ENCODE measurements at regions not wholly inside any gene's neighbourhood (a gene's known extent, or its start where the extent isn't known, plus 50 kb on each side); places are given as distances from the start of the nearest gene placed in this dataset.

DNA sequence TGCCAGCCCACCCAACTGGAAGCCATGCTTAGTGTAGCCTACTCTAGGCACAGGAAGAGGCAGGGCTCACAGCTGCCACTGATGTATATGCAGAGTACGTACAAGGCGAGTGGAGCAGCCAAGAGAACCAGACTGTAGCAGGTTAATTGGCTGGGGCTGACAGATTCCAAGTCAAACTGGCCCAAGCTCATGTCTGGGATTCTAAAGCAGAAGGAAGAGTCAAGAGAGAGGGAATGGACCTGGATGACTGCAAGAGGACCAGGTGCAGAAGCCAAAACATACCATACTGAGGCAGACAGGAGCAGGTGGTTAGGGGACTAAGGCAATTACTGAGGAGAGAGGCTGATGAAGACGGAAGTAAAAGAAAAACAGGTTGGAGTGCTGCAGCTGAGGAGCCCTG lies 51.3 kb upstream of the LRRN2 start:
- DNase-seq: no peak

DNA sequence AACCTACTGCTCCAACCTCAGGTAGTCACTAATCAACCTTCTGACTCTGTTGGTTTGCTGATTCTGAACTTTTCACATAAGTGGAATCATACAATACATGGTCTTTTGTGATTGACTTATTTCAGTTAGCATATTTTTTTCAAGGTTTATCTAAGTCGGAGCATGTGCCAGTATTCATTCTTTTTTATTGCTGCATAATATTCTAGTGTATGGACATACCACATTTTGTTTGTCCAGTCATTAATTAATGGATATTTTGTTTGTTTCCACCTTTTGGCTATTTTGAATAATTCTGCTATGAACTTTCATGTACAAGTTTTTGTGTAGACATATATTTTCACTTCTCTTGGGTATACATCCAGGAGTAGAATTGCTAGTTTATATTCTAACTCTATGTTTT lies 53.0 kb upstream of the LRRN2 start:
- DNase-seq: no peak

DNA sequence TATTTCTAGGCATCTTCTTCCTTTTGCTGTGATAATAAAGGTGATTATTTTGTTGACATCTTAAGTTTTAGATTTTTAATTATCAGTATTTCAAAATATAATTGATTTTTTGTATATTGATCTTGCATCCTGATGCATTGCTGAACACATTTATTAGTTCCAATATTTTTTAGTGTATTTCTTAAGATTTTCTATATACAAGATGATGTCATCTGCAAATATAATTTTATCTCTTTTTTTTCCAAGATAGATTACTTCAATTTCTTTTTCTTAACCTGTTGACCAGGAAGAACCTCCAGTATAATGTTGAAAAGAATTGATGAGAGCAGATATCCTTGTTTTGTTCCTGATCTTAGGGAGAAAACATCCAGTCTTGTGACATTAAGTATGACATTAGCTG lies 54.8 kb upstream of the LRRN2 start:
- no peak for DNase-seq

DNA sequence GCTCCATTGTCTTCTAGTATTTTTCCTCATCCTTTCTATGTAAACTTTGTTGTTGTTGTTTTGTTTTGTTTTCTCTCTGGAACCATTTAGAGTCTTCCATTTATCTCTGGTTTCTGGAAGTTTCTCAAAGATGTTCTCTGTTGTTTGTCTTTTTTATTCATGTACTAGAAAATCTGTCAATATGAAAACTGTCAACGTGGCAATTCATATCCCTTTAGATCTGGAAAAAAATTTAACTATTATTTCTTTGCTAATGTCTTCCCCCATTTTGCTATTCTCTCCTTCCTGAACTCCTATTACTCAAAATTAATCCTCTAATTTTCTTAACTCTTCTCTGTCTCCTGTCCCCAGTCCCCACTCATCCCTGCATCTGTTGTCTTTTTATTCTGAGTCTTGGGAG lies 55.9 kb upstream of the LRRN2 start:
- DNase-seq: no peak

DNA sequence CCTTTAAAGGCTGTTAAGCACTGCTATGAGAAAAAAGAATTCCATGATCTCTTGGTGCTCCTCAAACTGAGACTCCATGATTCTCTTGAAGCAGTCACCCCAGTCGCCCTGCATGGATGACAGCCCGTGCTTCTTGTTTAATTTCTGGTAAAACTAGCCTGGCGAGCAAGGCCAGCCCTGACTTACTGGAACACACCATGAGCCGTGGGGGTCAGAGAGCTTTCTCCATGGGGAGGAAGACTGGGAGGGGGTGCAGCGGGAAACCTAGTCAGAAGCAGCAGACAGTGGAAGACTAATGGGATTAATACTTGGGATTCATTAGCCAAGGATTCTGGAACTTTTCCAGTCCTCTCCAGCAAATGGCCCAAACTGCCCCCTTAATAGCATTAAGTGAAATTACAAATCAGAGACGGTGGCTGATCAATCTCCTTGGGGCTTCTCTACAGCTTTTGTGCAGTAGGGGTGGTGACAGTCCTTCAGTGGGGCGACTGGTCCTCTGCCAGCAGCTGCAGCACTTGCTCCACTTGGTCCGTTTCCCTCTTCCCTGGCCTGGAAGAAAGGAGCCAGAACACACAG lies 57.2 kb upstream of the LRRN2 start:
- DNase-seq: no peak

DNA sequence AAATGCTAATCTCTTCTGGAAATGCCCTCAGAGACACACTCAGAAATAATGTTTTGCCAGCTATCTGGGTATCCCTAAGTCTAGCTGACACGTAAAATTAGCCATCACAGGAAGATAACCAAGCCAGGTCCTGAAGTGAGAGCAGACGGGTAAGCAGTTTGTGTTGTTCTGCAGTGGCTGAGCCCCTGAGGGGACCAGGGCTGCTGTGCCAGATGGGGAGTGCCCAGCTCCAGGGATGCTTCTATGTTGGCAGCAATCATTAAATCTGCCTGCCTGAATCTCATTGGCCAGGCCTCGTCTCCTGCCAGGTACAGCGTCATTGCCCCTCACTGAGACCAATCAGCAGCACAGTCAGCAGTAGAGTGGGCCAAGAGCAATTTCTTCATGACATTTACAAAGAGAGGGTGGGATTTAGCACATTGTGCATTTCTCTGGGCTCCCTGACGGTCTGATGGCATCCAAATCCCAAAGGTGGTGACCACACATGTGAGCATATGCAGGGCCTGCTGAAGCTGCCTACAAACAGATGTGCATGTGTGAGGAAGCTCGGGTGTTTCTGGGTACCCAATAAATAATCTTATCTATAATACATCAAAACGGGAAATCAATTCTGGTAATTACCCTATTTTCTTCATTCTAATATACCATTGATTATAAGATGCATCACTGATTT lies 58.7 kb upstream of the LRRN2 start:
- DNase-seq: no peak

DNA sequence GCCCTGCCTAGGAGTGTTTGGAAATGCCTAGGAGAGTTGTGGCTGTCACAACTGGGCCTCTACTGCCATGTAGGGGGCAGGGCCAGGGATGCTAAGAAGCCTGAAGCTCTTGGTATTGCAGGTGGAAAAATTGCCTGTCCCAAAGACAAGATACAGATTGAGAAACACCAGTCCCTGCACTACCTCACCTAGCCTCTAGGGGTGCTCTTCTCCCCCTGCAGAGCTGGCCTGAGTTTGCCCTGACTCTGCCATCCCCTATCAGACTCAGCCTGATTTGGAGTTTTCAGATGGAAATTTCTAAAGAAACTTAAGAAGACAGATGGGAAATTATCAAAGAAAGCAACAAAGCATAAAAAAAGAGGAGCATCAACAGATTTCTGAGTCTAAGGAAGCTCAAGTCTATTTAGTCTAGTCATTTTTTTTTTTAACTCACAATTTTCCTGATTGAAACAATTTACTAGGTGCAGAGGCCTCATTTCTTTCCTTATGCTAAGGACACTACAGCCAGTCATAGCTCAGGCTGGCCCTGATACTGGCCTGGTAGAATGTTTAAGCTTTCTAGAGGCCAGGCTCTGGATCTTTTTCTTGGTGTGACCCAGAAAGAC lies 61.4 kb upstream of the LRRN2 start:
- peak in 11 of 56 donors; percentile 1 to 47 (median 6) for DNase-seq

DNA sequence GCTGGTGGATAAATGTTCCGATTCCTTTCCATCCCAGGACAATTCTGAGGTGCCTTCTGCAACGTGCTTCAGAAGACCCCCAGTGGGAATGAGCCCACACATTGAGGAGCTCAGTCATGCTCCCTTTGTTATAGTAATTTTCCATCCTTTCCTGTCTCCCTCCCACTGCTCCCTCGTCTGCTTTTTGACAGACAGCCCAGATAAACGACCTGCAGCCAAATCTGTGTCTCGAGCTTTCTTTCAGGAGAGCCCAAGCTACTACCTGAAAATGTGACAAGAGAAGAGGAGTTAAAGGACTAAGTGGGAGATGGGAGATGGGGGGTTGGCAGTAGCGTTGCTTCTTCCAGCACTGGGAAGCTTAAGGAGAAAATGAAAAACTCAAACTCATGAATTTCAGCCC lies 65.9 kb upstream of the LRRN2 start:
- DNase-seq: no peak

DNA sequence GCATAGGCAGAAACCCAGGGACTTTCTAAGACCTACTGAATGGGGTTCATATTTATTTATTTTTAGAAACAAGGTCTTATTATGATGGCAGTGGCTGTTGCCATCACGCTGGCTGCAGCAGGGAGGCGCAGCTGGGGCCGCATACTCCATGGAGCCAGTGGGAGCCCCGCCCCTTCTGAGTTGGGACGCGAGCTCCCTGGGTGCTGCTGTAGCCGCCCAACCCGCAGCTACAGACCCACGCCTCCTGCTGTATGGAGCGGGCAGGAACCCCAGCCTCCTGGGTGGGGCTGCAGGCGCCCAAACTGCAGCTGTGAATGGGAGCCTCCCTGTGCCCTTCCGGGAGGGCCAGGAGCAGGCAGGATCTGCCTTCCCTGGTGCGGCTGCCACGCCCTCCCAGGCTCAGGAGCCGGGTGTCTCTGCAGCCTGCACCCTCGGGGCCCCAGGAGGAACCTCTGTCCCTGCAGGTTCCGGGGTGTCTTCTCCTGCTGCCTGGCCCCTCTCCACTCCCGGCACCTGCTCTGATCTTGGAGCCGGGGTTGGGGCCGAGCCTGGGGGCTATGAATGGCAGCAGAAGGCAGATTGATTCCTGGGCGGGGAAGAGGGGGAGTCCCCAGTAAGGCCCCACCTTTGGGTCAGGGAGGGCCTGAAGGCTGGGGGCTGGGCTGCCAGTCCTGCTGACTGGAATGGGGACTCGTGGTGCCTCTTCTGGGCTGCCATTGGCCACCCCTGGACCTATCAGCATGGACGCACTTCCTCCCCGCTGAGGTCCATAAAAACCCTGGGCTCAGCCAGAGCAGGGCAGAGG lies 66.5 kb upstream of the LRRN2 start:
- peak in 6 of 56 donors; percentile 1 to 32 (median 4) for DNase-seq

DNA sequence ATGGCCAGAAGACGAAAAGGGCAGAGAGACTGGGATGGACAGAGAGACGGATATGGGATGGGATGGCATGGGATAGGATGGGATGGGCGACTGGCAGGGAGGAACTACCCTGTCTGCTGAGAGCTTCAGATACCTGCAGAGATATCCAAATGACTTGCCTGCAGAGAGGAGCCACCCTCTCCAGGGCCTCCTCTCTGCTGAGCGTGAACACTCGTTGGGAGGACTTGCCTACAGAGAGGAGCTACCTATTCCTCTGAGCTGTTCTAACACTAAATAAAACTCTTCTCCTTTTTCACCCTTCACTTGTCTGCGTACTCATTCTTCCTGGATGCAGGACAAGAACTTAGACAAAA lies 67.1 kb upstream of the LRRN2 start:
- DNase-seq: no peak

DNA sequence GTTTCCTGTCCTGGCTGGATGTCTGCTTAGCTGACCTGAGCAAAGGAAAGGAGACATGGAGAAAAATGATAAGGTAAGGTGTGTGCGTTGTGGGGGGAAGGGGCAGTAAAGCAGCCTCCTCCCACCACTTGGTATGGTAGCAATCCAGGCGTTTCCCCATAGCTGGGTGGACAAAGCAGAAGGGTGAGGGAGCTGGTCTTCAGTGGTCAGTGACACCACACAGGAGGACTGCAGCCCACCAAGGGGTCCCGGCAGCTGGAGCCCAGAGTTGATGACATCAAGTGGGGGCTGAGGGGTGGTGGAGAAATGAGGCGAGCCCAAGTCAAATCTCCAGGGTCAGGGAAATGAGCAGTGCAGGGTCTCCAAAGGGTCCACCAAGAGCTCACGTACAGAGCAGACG lies 69.3 kb upstream of the LRRN2 start:
- no peak for DNase-seq

DNA sequence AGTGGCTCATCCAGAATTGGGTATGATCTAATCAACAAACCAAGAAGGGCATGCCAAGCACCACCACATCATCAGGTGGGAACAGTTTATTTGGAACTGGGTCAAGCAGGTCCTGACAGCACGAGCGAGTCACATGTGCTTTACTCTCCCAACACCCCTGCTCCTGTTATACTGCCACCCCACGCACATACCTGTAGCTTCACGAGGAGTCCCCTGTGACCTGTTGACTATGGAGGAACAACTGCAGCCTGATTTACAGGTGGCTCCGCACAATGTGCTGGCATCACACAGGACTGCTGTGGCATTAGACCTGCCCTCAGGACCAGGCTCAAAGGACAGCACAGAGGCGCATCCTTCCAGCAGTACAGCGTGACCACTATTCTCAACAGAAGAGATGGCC lies 70.8 kb upstream of the LRRN2 start:
- no peak for DNase-seq

DNA sequence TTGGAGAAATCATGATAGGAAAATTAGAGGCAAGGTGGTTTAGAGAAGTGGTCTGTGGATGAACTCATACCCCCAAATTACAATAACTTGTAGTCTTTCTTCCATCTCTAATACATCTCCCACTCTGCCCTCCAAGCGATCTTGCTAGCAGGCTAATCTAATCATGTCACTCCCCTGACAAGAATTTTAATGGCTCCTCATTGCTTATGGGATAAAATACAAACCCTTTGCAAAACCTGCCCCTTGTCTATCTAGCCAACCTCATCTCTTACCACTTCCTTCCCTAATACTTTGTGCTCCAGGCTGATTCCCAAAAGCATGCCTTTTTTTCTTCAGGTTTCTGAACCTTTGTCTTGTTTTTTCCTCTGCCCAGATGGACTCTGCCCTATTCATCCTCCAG lies 71.3 kb upstream of the LRRN2 start:
- DNase-seq: no peak

DNA sequence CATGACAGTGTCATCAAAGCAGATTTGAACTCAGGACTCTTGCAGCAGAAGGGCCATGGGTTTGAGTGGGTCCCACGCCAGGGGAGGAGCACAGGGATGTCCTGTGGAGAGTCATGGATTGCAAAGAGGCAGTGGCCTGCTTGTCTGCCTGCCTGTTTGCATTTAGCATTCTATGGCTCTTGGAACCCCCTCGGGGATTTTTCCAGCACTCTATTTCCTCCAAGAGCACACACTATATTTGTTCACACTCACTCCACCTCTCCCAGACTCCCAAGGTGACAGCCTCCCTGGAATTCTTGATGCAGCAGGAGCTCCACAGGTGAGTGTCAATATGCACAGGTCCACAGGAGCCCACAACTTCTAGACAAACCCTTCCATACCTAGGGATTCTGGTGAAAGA lies 73.1 kb upstream of the LRRN2 start:
- no peak for DNase-seq

DNA sequence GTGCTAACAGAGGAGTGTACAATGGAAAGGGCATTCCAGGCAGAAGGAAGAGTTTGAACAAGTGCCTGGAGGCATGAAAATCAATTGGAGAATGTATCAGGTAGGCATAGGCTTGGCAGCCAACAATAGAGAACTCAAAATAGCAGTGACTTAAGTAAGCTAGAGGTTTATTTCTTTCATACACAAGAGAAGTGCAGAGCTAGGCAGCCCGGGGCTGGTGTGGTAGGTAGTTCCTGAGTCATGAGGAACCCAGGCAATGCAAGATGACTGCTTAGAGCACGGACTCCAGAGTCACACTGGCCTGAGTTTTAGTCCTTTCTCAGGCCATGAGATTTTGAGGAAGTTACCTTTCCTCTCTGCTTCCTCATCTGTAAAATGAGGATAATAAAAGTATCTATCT lies 74.8 kb upstream of the LRRN2 start:
- DNase-seq: no peak

DNA sequence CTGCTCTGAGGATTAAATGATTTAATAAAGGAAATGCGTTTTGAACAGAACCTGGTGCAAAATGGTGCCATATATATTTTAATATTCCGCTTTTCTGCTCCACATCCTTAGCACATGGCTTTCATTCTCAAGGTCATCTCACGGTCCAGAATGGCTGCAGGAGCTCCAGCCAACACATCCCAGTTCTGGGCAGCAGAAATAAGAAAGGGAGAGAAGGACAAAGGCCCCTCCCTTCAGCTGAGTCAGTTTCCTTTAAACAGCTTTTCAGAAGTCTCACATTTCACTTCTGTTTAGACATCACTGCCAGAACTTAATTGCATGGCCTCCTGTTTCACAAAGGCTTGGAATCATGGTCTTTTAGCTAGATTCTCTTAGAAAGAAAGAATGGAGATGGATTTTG lies 75.2 kb upstream of the LRRN2 start:
- DNase-seq: no peak

DNA sequence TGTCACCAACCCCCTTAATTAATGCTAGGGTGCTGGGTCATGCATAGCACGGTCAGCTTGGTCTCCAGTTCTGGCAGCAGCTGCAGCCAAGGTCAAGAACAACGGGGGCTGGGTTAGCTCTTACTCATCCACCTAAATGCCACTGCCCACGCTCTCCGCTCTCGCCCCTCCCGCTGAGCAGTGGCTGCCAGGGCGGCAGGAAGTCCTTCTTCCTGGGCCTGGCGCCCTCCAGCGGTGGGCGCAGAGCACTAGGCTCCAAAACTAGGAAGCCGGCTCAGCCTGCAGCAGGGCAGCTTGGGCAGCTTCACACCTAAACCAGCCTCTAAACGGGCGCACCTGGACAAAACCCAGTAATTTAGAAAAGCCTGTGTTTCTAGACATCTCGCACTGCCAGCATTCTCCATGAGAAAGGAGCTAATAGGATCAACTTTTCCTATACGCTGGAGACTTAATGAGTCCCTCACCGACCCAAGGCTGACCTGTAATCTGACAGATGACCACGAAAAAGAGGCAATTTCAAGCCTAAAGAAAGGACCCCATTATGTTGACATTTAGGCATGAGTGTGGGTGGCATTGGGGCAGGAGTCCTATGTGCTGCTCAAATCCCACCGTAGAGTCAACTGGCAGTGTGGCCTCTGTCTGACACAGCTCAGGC lies 78.4 kb upstream of the LRRN2 start:
- peak in 49 of 56 donors; percentile 10 to 84 (median 47) for DNase-seq

DNA sequence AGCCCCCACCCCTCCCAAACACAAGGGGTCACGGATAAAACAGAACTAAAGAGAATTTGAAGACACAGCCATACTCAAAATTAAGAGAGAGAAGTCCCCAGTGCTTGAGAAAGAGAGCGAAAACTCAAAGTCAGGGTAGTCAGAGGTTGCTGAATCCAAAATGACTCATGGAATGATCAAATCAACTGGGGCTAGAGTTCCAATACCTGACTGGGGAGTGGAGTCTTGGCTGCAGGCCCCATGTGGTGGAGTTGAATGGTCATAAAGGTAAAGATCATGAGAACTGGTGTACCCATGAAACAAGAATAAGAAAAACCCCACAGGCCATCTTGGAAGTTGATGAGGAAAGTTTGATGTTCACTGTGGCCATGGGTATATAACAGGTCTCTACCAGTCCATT lies 84.5 kb upstream of the LRRN2 start:
- DNase-seq: no peak

DNA sequence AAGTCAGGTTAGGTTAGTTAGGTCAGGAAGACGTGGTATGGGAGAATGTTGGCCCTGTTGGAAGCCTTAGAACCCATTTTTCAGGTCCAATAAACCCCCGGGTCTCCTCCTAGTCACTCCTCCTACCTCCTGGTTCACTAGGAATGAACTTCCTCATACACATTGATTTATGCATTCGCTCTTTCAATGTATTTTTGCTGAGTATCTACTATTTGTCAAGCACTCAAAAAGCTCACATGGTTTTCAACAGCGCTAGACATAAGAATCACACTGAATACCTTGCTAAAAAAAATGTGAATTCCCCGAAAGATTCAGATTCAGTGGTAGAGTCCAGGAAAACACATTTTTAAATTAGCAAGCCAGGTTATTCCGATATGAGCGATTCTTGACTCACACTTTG lies 85.8 kb upstream of the LRRN2 start:
- no peak for DNase-seq

DNA sequence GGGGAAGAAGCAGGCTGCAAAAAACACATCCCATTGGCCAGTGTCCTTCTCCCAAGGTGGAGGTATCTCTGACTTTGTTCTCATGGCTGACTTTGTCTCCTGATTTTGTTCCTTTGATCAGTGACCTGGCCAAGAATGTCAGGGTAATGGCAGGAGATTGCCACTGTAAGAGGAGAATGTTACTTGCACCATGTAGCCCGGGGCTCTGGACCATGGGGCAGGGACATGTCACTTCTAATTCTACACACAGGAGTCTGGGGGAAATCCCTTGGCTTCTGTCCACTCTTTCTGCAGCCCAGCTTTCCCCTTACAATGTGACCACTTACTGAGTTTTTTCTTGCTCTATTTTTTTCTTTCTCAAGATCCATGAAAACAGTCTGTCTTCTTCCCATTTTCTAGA lies 87.7 kb upstream of the LRRN2 start:
- DNase-seq: no peak

DNA sequence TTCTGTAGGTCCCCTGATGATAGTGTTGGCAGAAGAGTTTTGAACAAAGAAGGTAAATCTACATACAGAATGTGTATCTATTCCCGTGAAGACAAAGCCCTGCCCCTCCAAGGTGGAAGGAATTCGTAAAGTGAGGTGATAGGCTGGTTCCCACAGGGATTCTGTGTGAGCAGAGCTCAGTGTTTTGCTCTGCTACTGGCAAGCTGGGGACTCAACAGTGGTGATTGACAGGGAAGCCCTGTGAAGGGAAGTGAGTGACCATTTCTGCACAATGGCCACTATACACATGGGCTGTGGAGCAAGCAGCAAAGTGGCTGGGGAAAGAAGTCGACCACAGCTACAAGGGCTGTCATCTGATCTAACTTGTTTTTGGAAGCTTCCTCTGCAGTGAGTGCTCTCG lies 90.0 kb upstream of the LRRN2 start:
- DNase-seq: no peak

DNA sequence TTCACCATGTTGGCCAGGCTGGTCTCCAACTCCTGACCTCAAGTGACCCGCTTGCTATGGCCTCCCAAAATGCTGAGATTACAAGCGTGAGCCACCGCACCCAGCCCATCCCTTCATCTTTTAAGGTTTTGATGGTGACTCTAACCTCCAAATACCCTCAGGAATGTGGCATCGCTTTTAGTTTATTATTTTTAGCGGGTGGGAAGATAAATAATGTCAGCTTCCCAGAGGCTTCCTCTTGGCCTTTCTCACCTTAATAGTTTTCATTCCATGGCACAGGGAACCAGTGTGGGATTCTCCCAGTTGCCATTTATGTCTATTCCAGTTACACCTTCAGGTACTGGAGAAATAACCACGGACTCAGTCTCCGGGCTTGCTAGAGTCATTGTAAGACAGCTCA lies 92.1 kb upstream of the LRRN2 start:
- DNase-seq: no peak

All from nucleus accumbens (tissue), 56 donors.